LNCaP clone FGC (cell line): ENCODE measurements at regions not wholly inside any gene's neighbourhood (a gene's known extent, or its start where the extent isn't known, plus 50 kb on each side); places are given as distances from the start of the nearest gene placed in this dataset.
"Not testable (repeated sequence)": the region's sequence is repeated elsewhere in the genome, so short reads cannot be mapped to it uniquely, and the experiment has no call there.

ENCODE experiments used
- DNase-seq: peaks from one replicate; pipeline ENCODE4 v3.0.0-alpha.2; 2011; ENCODE audit warnings: low read depth
- H3K4me3 ChIP-seq: 2 replicates; pipeline ENCODE4 v1.5.1; 2011; ENCODE audit warnings: mild to moderate bottlenecking, low read depth, low read length, control low read depth

- DNase-seq, H3K4me3 ChIP-seq: not testable (repeated sequence)
These were observed 180.9 kb downstream of the CEP170 start for GRCh38 chr1:243074224-243074623.

- H3K4me3 ChIP-seq, DNase-seq: not testable (repeated sequence)
These were observed 188.0 kb downstream of the CEP170 start for GRCh38 chr1:243067056-243067455.

GRCh38 chr1:243061965-243062364 is 193.1 kb downstream of the CEP170 start:
- not testable (repeated sequence) for H3K4me3 ChIP-seq, DNase-seq

- not testable (repeated sequence) for H3K4me3 ChIP-seq, DNase-seq
These were observed 199.6 kb downstream of the CEP170 start for GRCh38 chr1:243055510-243055909.

GRCh38 chr1:243055091-243055490 is 200.0 kb downstream of the CEP170 start:
- H3K4me3 ChIP-seq, DNase-seq: not testable (repeated sequence)

DNA sequence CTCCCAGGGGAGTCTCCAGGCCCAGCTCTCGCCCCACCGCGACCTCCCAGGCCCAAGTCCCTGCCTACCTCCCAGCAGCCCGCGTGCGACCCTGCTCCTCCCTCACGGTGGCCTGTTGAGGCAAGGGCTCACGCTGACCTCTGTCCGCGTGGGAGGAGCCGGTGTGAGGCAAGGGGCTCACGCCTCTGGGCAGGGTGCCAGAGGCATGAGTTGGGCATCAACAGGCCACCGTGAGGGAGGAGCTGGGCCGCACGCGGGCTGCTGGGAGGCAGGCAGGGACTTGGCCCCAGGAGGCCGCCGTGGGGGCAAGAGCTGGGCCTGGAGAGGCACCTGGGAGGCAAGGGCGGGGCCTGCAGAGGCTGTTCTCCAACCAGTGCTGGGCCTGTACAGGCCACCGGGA is 200.4 kb downstream of the CEP170 start:
- DNase-seq, H3K4me3 ChIP-seq: not testable (repeated sequence)

DNA sequence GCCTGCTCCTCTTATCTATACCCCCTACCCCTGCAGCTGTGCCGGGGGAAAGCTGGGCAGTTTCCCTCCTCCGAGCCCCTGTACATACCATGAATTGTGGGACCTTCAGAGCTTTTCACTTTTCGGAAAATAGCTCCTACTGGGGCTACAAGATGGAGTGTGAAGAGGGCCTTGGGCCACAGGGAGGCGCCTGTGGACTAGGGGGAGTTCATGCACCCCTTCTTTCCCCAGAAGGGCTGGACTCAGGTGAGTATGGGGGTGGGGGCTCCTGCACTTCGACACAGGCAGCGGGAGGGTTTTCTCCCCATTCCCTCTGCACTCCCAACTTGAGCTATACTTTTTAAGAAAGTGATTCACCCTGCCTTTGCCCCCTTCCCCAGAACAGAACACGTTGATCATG is 202.0 kb downstream of the CEP170 start:
- not testable (repeated sequence) for H3K4me3 ChIP-seq, DNase-seq

- not testable (repeated sequence) for H3K4me3 ChIP-seq, DNase-seq
These were observed 204.5 kb downstream of the CEP170 start for GRCh38 chr1:243050613-243051012.

- not testable (repeated sequence) for DNase-seq, H3K4me3 ChIP-seq
These were observed 205.4 kb downstream of the CEP170 start for GRCh38 chr1:243049716-243050115.

- H3K4me3 ChIP-seq, DNase-seq: not testable (repeated sequence)
These were observed 233.7 kb downstream of the CEP170 start for GRCh38 chr1:243021365-243021764.

DNA sequence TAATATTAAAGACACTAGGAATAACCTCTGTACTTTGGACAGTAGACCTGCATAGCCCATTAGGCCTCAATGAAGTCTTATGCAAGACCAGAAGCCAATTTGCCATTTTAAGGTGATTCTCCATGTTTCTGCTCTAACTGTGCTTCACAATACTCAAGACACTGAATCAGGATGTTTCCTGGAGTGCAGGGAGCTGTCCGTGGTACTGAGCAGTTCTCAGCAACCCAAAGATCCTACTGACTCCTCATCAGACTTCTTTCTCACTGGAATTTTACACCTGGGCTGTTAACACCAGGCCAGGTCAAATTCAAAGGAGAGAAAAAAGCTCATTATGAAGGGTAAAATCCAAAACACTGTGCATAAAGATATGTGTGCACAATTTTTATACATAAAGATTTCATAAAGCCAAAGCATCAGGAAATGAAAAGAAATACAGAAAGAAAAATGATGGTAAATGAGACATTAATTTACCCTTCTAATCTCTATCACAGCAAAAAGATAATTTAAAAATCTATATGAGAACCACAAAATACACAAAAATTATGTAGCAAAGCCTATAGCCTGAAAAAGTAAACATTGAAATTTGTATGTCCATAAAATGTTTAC is 235.9 kb downstream of the CEP170 start:
- not testable (repeated sequence) for H3K4me3 ChIP-seq, DNase-seq

- H3K4me3 ChIP-seq, DNase-seq: not testable (repeated sequence)
These were observed 244.4 kb downstream of the CEP170 start for GRCh38 chr1:243010719-243011118.

DNA sequence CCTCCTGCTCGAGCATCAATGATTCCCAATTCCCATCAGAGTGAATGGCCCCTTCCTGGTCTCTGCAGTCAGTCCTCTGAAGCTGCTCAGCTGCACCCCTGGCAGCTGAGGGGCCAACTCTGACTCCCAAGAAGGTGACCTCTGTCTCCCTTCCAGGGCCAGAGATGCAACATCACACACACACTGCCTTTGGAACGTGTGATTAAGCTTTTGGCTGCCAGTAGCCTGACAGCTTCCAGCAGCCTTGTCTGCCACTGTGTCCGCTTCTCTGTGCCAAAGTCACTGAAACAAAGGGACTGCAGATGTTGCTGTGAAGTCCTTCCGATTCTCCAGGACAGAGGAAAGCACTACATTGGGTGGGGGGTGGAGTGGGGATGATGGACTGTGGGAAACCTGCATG is 254.1 kb downstream of the CEP170 start:
- H3K4me3 ChIP-seq, DNase-seq: not testable (repeated sequence)

DNA sequence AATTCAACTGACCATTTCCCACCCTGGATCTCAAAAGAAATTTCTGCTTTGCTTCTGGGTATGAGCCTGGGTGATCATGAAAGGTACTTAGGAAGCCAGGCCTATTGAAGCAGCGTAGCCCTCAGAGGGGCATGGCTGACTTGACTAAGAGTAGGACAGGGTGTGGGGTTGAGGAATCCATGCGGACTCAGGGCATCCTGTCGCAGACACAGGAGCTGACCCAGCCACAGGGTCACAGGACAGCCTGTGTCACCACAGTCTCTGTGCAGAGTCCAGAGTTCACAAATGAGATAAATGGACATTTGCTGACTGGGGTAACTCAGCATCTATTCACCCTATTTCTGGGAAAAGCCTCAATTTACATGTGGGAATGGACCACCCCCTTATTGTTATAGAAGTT is 262.3 kb downstream of the CEP170 start:
- DNase-seq, H3K4me3 ChIP-seq: not testable (repeated sequence)

GRCh38 chr1:242985096-242985495 is 270.0 kb downstream of the CEP170 start:
- not testable (repeated sequence) for H3K4me3 ChIP-seq

DNA sequence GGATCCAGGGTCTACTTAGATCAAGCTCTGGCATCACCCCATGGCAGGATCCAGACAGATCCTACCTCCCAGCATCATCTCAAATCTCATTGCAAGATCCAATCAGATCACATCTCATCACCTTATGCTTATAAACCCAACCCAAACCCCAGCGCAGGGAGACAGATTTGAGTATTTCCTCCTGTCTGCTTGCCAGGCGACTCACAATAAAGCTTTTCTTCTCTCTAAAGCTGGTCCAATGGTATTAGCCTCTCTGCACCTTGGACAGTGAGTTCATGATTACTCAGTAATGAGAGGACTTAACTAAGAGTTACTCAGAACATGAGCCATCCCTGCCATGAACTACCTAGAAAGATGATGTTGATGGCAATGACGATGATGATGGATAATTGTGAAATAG is 281.7 kb downstream of the CEP170 start:
- not testable (repeated sequence) for DNase-seq, H3K4me3 ChIP-seq

More at GRCh38 chr1:242985096-242985495, 270.0 kb downstream of the CEP170 start:
- not testable (repeated sequence) for DNase-seq
